Brain microvascular endothelial cell (primary cell): ENCODE measurements at regions not wholly inside any gene's neighbourhood (a gene's known extent, or its start where the extent isn't known, plus 50 kb on each side); places are given as distances from the start of the nearest gene placed in this dataset.

Source experiments
- DNase-seq: peaks from one replicate; pipeline ENCODE4 v3.0.0-alpha.2; 2020
- H3K27ac ChIP-seq: fragments of 250-450 bp; sonication (Bioruptor Pico); 2 replicates; pipeline ENCODE4 v1.5.1; 2020; ENCODE audit warnings: mild to moderate bottlenecking, moderate library complexity
- H3K27me3 ChIP-seq: fragments of 250-450 bp; sonication (Bioruptor Pico); replicated peaks from 2 replicates; pipeline ENCODE4 v1.5.1; 2020; ENCODE audit warnings: mild to moderate bottlenecking
- H3K36me3 ChIP-seq: fragments of 250-450 bp; sonication (Bioruptor Pico); replicated peaks from 2 replicates; pipeline ENCODE4 v1.5.1; 2020; ENCODE audit warnings: mild to moderate bottlenecking
- H3K4me3 ChIP-seq: 2 replicates; pipeline ENCODE4 v1.5.1; 2011; ENCODE audit warnings: low read depth, mild to moderate bottlenecking, control low read depth, low read length, moderate library complexity
- in situ Hi-C: cut with HindIII; loops from 2 replicates; pipeline ENCODE4 v1.10.0; 2017; ENCODE audit warnings: low sequenced_read_pairs, low pct_ligation_motif_present
- TF ChIP-seq, protein P1 (sequence below): IDR thresholded peaks from 2 replicates; pipeline ENCODE4 v1.5.1; 2011; ENCODE audit warnings: low read depth, mild to moderate bottlenecking, moderate library complexity, low read length, control low read depth, inconsistent platforms; ENCODE audit errors: missing control alignments

DNA sequence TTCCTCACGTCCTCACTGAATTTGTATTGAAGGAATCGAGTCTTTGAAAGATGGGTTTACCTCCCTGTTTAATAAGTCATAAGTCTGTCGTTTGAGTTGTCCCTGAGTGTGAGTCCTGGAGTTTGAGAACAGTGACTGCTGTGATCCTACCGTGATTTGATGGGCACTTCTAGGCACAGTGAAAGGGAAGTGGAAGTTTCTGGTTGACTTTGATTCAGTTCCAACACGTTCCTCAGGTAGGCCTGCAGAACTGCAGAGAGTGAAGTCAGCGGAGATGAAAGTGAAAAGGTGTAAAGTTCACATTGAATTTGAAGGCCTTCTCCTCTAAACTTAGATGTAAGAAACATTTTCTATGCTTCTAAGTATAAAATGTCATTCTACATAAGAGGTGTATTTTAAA lies 52.9 kb upstream of the ACKR3 start:
- peaks cover 11% of the 10 kb centered on the region for H3K27me3 ChIP-seq
- TF ChIP-seq, protein P1, sequence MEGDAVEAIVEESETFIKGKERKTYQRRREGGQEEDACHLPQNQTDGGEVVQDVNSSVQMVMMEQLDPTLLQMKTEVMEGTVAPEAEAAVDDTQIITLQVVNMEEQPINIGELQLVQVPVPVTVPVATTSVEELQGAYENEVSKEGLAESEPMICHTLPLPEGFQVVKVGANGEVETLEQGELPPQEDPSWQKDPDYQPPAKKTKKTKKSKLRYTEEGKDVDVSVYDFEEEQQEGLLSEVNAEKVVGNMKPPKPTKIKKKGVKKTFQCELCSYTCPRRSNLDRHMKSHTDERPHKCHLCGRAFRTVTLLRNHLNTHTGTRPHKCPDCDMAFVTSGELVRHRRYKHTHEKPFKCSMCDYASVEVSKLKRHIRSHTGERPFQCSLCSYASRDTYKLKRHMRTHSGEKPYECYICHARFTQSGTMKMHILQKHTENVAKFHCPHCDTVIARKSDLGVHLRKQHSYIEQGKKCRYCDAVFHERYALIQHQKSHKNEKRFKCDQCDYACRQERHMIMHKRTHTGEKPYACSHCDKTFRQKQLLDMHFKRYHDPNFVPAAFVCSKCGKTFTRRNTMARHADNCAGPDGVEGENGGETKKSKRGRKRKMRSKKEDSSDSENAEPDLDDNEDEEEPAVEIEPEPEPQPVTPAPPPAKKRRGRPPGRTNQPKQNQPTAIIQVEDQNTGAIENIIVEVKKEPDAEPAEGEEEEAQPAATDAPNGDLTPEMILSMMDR, result no peak
- no peak overlapping the region for H3K4me3 ChIP-seq
- no peak overlapping the region for H3K27ac ChIP-seq
- in situ Hi-C loops, result no loop called here
- DNase-seq, result no peak
- no peaks in the 10 kb centered on the region for H3K36me3 ChIP-seq

DNA sequence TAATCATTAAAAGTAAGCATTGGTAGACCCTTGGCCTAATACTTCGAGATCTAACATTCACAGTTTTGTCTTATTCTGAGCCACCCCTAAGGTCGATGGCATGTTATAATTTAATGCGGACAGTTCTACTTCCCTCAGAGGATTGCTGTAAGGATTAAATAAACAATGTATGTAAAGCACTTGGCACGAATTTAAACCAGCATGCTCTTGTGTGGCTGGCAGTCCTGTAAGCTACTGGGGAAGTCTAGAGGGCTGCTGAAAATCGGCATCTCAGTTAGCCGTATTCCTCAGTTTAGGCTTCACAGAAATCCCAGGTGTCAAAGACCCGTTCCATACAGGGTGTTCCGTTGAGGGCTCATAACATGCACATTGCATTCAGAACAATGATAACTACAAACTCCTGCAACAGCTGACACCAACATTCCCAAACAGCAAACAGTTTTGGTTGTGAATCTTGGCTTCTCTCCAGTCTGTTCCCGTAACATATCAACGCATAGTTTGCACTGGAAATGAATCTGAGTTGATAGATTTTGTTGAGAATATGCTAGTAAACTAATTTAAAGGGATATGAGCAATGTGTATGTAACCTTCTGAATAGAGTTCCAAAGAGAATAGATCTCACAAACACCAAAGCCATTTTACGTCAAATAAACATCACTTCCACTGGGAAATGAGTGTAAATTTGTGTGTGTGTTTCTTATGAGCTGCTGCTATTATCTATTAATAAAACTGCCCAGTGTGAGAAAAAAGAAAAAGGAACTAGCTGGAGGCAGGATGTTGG lies 52.2 kb upstream of the ACKR3 start:
- no peak for DNase-seq
- in situ Hi-C loops, result no loop called here
- no peaks in the 10 kb centered on the region for H3K36me3 ChIP-seq
- TF ChIP-seq, protein P1, result no peak
- H3K4me3 ChIP-seq, result no peak overlapping the region
- H3K27me3 ChIP-seq, result peaks cover 15% of the 10 kb centered on the region
- H3K27ac ChIP-seq, result no peak overlapping the region
